ENCODE measurements at regions not wholly inside any gene's neighbourhood (a gene's known extent, or its start where the extent isn't known, plus 50 kb on each side); places are given as distances from the start of the nearest gene placed in this dataset.

DNA sequence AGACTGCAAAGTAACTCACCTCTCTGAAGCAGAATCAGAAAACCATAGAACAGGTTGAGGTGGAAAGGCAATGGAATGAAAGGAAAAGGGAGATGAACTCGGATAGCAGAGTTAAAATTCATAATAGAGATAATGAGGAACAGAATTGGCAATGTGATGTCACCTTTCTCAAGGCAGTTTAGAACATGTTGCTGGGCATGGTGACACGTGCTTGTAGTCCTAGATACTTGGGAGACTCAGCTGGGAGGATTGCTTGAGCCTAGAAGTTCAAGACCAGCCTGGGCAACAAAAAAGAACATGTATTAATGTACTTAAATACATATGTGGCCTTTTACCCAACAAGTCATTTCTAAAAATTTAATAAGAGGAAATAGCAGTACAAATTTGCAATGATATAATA is 81.6 kb upstream of the MIER3 start:
- TF ChIP-seq, protein P1, sequence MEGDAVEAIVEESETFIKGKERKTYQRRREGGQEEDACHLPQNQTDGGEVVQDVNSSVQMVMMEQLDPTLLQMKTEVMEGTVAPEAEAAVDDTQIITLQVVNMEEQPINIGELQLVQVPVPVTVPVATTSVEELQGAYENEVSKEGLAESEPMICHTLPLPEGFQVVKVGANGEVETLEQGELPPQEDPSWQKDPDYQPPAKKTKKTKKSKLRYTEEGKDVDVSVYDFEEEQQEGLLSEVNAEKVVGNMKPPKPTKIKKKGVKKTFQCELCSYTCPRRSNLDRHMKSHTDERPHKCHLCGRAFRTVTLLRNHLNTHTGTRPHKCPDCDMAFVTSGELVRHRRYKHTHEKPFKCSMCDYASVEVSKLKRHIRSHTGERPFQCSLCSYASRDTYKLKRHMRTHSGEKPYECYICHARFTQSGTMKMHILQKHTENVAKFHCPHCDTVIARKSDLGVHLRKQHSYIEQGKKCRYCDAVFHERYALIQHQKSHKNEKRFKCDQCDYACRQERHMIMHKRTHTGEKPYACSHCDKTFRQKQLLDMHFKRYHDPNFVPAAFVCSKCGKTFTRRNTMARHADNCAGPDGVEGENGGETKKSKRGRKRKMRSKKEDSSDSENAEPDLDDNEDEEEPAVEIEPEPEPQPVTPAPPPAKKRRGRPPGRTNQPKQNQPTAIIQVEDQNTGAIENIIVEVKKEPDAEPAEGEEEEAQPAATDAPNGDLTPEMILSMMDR (IDR thresholded peaks at IDR 0.05; ENCODE audit: low read depth, low read length), result no peak
- Histone ChIP-seq H3K4me3 (ENCODE audit: low read depth, low read length) (no peak overlapping the region), H3K9me3 (ENCODE audit: control insufficient read depth, insufficient read depth, low read length) (no peaks in the 10 kb centered on the region), H3K27me3 (ENCODE audit: control insufficient read depth, insufficient read depth, low read length) (no peaks in the 10 kb centered on the region), H3K27ac (ENCODE audit: low read depth, low read length) (no peak overlapping the region)
- ChIA-PET POLR2A (no interaction called here), CTCF (no interaction called here)
- DNase-seq (ENCODE audit: low read depth, low spot score), result no peak

DNA sequence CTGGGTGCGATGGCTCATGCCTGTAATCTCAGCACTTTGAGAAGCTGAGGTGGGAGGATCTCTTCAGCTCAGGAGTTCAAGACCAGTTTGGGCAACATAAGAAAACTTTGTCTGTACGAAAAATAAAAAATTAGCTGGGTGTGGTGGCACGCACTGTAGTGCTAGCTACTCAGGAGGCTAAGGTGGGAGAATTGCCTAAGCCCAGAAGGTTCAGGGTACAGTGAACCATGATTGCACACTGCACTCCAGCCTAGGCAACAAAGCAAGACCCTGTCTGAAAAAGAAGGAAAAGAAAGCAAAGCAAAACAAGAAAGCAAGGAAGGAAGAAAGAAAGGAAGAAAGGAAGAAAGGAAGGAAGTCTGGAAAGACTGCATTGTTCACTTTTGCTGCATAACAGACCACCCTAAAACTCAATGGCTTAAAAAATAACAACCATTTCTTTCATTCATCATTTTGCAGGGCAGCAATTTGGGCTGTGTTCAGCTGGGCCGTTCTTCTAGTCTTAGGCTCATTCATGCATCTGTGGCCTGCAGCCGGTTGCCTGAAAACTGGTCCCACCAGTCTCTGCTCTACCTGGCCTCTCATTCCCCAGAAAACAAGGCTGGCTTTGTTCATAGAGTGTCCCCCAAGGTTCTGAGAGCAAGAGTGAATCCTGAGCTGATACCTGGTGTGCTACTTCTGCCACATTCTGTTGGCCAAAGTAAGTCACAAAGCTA is 82.4 kb upstream of the MIER3 start:
- TF ChIP-seq, protein P1 (IDR thresholded peaks at IDR 0.05; ENCODE audit: low read depth, low read length), result no peak
- ChIA-PET POLR2A (no interaction called here), CTCF (no interaction called here)
- H3K27ac ChIP-seq (ENCODE audit: low read depth, low read length), result no peak overlapping the region
- no peak overlapping the region for H3K4me3 ChIP-seq (ENCODE audit: low read depth, low read length)
- no peak for DNase-seq (ENCODE audit: low read depth, low spot score)
- H3K9me3 ChIP-seq (ENCODE audit: control insufficient read depth, insufficient read depth, low read length), result no peaks in the 10 kb centered on the region
- no peaks in the 10 kb centered on the region for H3K27me3 ChIP-seq (ENCODE audit: control insufficient read depth, insufficient read depth, low read length)

- CTCF ChIA-PET, result interaction anchor here (0.6 kb wide), 1 partner anchor 80 kb away, joined by 3 read pairs; no protein-coding TSS in a partner anchor
- H3K9me3 ChIP-seq (ENCODE audit: control insufficient read depth, insufficient read depth, low read length), result no peaks in the 10 kb centered on the region
- POLR2A ChIA-PET, result no interaction called here
- no peak overlapping the region for H3K27ac ChIP-seq (ENCODE audit: low read depth, low read length)
- TF ChIP-seq, protein P1 (IDR thresholded peaks at IDR 0.05; ENCODE audit: low read depth, low read length), result no peak
- DNase-seq (ENCODE audit: low read depth, low spot score), result no peak
- H3K4me3 ChIP-seq (ENCODE audit: low read depth, low read length), result no peak overlapping the region
- H3K27me3 ChIP-seq (ENCODE audit: control insufficient read depth, insufficient read depth, low read length), result peaks cover 3% of the 10 kb centered on the region
Observed at GRCh38 chr5:57035955-57036354, 84.0 kb upstream of the MIER3 start.

DNA sequence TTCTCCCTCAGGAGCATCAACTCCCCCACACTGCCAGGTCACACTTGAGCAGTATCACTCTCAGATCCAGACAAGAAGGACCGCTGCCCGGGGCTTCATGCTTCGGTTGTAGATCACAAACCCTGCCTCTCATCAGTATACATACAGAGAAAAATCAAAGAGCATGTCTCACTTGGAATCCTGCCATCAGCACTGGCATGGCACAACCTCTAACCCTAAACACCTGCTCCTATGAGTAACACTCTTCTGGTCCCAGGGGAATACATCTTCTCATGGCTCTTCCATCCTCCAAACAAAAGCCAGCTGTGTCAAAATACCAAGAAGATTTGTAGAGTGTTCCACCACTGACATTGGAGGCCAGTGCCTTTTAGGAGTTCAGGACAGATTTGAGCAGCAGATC is 84.8 kb upstream of the MIER3 start:
- Histone ChIP-seq H3K4me3 (ENCODE audit: low read depth, low read length) (no peak overlapping the region), H3K27ac (ENCODE audit: low read depth, low read length) (no peak overlapping the region), H3K9me3 (ENCODE audit: control insufficient read depth, insufficient read depth, low read length) (no peaks in the 10 kb centered on the region), H3K27me3 (ENCODE audit: control insufficient read depth, insufficient read depth, low read length) (peaks cover 3% of the 10 kb centered on the region)
- POLR2A ChIA-PET, result no interaction called here
- DNase-seq (ENCODE audit: low read depth, low spot score), result no peak
- TF ChIP-seq, protein P1 (IDR thresholded peaks at IDR 0.05; ENCODE audit: low read depth, low read length), result no peak
- CTCF ChIA-PET, result no interaction called here

DNA sequence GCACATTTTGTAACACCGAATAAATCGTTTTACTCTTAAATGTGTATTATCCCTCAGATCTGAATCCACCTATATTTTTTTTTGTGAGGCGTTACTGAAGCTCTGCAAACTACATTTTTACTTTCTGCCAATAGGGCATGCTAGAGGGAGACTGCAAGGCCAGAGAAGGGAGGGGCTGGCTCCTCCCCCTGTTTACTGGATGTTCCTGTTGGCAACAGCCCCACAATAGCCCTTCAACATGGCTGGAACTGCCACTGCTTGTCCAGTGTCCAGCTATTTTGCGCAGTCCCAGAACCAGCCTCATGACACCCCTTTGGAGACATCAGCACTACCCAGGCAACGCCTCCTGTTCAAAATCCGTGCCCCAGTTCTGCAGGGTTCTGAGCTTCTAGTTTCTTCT is 85.4 kb upstream of the MIER3 start:
- H3K27me3 ChIP-seq (ENCODE audit: control insufficient read depth, insufficient read depth, low read length), result peaks cover 3% of the 10 kb centered on the region
- TF ChIP-seq, protein P1 (IDR thresholded peaks at IDR 0.05; ENCODE audit: low read depth, low read length), result no peak
- no peak for DNase-seq (ENCODE audit: low read depth, low spot score)
- CTCF ChIA-PET, result no interaction called here
- H3K4me3 ChIP-seq (ENCODE audit: low read depth, low read length), result no peak overlapping the region
- no peak overlapping the region for H3K27ac ChIP-seq (ENCODE audit: low read depth, low read length)
- H3K9me3 ChIP-seq (ENCODE audit: control insufficient read depth, insufficient read depth, low read length), result no peaks in the 10 kb centered on the region
- POLR2A ChIA-PET, result no interaction called here

Measured in AG04450 (cell line).